Upper lobe of right lung (tissue), 1 donor: ENCODE measurements at regions not wholly inside any gene's neighbourhood (a gene's known extent, or its start where the extent isn't known, plus 50 kb on each side); places are given as distances from the start of the nearest gene placed in this dataset.

Experiments
- ATAC-seq: fragments of 200-7000 bp; cut with Tn5 transposase; one replicate; pipeline ENCODE4 v1.9.1; 2020; ENCODE audit warnings: mild to moderate bottlenecking, moderate library complexity
- DNase-seq: peaks from one replicate; pipeline ENCODE4 v3.0.0-alpha.2; 2020
- H3K27ac ChIP-seq: fragments of 200-600 bp; one replicate; pipeline ENCODE4 v1.8.0; 2022
- H3K27me3 ChIP-seq: fragments of 200-600 bp; one replicate; pipeline ENCODE4 v1.8.0; 2022; ENCODE audit warnings: mild to moderate bottlenecking
- H3K36me3 ChIP-seq: fragments of 200-600 bp; one replicate; pipeline ENCODE4 v1.8.0; 2022
- H3K4me1 ChIP-seq: fragments of 200-600 bp; one replicate; pipeline ENCODE4 v1.8.0; 2022
- H3K4me3 ChIP-seq: fragments of 200-600 bp; one replicate; pipeline ENCODE4 v1.8.0; 2022; ENCODE audit warnings: mild to moderate bottlenecking
- H3K9me3 ChIP-seq: fragments of 200-600 bp; one replicate; pipeline ENCODE4 v1.8.0; 2022
- intact Hi-C: fragments of 100-400 bp; cut with DNase I; formaldehyde crosslinking; loops from one replicate; pipeline ENCODE4 v1.11.0; 2022
- TF ChIP-seq, protein P1 (sequence below): fragments of 200-600 bp; IDR thresholded peaks from one replicate; pipeline ENCODE4 v1.8.0; 2022; ENCODE audit warnings: antibody characterized with exemption
- donor health status: DM: no; HTN: yes; CAD: no; lungs with severe emphysema.

DNA sequence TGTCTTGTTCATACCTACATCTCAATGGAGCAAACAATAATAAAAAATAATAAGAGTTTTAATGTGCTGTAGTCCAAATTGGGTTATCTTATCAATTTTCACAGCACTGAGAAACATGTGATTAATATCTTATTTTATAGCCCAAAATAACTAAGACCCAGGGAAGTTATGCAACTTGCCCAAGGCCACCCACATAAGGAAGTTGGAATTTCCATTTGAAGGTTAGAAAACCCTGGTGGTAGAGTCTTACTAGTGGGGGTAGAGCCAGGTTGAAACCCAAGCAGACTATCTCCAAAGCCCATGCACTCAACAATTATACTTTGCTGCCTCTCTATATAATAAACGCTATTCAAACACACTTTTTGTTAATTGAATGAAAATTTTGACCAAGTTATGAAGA, 270.0 kb upstream of the CAND1 start:
- Histone ChIP-seq H3K36me3 (no peaks in the 10 kb centered on the region), H3K27ac (no peak overlapping the region), H3K9me3 (no peaks in the 10 kb centered on the region), H3K4me1 (no peaks in the 10 kb centered on the region), H3K4me3 (no peak overlapping the region), H3K27me3 (no peaks in the 10 kb centered on the region)
- intact Hi-C loops: no loop called here
- DNase-seq (no peak), ATAC-seq (no peak)
- TF ChIP-seq, protein P1, sequence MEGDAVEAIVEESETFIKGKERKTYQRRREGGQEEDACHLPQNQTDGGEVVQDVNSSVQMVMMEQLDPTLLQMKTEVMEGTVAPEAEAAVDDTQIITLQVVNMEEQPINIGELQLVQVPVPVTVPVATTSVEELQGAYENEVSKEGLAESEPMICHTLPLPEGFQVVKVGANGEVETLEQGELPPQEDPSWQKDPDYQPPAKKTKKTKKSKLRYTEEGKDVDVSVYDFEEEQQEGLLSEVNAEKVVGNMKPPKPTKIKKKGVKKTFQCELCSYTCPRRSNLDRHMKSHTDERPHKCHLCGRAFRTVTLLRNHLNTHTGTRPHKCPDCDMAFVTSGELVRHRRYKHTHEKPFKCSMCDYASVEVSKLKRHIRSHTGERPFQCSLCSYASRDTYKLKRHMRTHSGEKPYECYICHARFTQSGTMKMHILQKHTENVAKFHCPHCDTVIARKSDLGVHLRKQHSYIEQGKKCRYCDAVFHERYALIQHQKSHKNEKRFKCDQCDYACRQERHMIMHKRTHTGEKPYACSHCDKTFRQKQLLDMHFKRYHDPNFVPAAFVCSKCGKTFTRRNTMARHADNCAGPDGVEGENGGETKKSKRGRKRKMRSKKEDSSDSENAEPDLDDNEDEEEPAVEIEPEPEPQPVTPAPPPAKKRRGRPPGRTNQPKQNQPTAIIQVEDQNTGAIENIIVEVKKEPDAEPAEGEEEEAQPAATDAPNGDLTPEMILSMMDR: no peak

DNA sequence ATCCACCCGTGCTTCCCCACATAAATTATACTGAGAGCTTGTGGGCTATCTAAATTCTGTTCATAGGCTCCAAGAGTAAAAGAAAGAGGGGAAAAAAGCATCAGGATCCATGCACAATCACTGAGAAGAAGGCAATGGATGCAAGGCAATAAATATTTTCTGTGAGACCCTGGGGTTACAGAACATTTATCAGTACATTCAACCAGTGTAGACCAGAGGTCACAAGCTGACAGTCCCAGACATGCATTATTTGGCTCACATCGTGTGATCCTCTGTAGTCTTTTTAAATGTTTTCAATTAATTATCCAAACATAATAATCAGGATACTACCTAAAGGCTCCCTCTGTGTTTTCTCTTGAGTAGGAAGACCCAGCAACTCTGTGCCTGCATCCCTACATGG, 267.9 kb upstream of the CAND1 start:
- DNase-seq: no peak
- TF ChIP-seq, protein P1: no peak
- intact Hi-C loops: no loop called here

GRCh38 chr12:67002720-67003119, 266.4 kb upstream of the CAND1 start:
- no peak for ATAC-seq
- no peaks in the 10 kb centered on the region for H3K36me3 ChIP-seq
- intact Hi-C loops: no loop called here
- H3K4me1 ChIP-seq: no peaks in the 10 kb centered on the region
- no peak overlapping the region for H3K27ac ChIP-seq
- no peak for DNase-seq
- TF ChIP-seq, protein P1: no peak
- H3K4me3 ChIP-seq: no peak overlapping the region
- no peaks in the 10 kb centered on the region for H3K27me3 ChIP-seq
- no peaks in the 10 kb centered on the region for H3K9me3 ChIP-seq

More for the DNA sequence above, 267.9 kb upstream of the CAND1 start:
- Histone ChIP-seq H3K4me3 (no peak overlapping the region), H3K9me3 (no peaks in the 10 kb centered on the region), H3K4me1 (no peaks in the 10 kb centered on the region), H3K36me3 (no peaks in the 10 kb centered on the region), H3K27ac (no peak overlapping the region), H3K27me3 (no peaks in the 10 kb centered on the region)
- ATAC-seq: no peak

DNA sequence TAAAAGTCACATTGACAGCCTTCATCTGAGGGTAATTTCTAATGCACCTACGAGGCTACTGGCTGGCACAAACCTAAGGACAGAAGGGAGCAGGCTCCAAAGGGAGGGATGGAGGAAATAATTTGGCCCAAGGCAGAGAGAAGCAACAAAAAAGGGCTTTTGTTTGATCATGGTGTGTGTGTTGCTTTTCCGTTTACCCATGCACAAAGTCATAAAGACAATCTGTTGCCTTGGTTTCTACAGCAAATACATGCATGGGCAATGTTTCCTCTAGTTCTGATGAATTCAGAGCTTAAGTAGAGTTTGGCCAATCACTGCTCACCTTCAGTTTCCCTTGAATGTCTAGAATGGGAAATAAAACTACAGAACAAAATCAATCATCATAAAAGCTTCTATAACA, 262.5 kb upstream of the CAND1 start:
- Histone ChIP-seq H3K27me3 (no peaks in the 10 kb centered on the region), H3K4me1 (no peaks in the 10 kb centered on the region), H3K27ac (no peak overlapping the region), H3K36me3 (no peaks in the 10 kb centered on the region), H3K9me3 (no peaks in the 10 kb centered on the region), H3K4me3 (no peak overlapping the region)
- DNase-seq (no peak), ATAC-seq (no peak)
- intact Hi-C loops: no loop called here
- TF ChIP-seq, protein P1: no peak

- Histone ChIP-seq H3K9me3 (no peaks in the 10 kb centered on the region), H3K4me3 (no peak overlapping the region), H3K27ac (no peak overlapping the region), H3K27me3 (no peaks in the 10 kb centered on the region), H3K4me1 (no peaks in the 10 kb centered on the region), H3K36me3 (no peaks in the 10 kb centered on the region)
- TF ChIP-seq, protein P1: no peak
- DNase-seq (no peak), ATAC-seq (no peak)
- intact Hi-C loops: no loop called here
Observed at GRCh38 chr12:67014642-67015041, 254.5 kb upstream of the CAND1 start.

GRCh38 chr12:67018105-67018504, 251.1 kb upstream of the CAND1 start:
- TF ChIP-seq, protein P1: no peak
- no peaks in the 10 kb centered on the region for H3K9me3 ChIP-seq
- DNase-seq: no peak
- no peak for ATAC-seq
- H3K4me1 ChIP-seq: no peaks in the 10 kb centered on the region
- H3K27me3 ChIP-seq: no peaks in the 10 kb centered on the region
- no peaks in the 10 kb centered on the region for H3K36me3 ChIP-seq
- intact Hi-C loops: no loop called here
- H3K4me3 ChIP-seq: no peak overlapping the region
- no peak overlapping the region for H3K27ac ChIP-seq
